GM19467 (cell line): ENCODE measurements at regions not wholly inside any gene's neighbourhood (a gene's known extent, or its start where the extent isn't known, plus 50 kb on each side); places are given as distances from the start of the nearest gene placed in this dataset.

Experiments
- ATAC-seq: cut with Tn5 transposase; IDR thresholded peaks from one replicate; pipeline ENCODE4 v1.9.1; 2021; ENCODE audit warnings: mild to moderate bottlenecking, moderate library complexity; ENCODE audit not compliant: unreplicated experiment

GRCh38 chr11:79582434-79582833 is 141.6 kb upstream of the TENM4 start:
- no peak for ATAC-seq

DNA sequence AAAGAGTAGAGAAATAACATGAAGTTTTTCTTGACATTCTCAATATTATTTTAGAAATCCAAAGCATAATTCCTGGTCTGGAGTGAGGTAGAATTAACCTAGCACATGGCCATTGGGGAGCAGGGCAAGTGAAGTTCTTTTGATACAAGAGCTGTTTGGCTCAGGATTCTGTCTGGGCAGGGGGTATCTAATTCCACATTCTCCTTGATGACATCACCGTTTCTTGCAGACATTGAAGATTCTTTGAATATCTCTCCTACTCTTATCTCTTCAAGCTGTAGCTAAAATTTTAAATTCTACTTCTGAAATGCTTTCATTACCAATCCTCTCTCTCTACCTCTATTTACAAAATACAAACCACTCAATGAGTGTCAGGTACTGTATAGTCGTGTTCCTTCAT is 138.2 kb upstream of the TENM4 start:
- no peak for ATAC-seq

DNA sequence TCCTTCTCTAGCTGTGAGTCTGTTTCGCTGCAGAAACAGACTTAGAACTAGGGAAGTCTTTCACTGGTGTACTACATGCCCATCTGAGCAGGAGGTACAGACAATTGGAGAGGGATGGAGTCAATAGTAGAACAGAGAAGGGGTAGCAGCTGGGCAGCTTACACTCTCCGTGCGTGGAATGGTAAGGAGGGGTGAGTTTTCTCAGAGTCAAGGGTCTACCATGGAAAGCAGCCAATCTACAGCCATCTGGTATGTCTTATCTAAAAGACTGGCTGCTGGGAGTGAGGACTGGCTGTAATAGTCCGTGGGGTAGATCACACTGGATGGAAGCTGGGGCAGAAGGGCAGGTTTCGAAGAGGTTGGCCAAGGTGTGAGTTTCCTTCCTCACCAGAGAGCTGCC is 137.3 kb upstream of the TENM4 start:
- no peak for ATAC-seq

DNA sequence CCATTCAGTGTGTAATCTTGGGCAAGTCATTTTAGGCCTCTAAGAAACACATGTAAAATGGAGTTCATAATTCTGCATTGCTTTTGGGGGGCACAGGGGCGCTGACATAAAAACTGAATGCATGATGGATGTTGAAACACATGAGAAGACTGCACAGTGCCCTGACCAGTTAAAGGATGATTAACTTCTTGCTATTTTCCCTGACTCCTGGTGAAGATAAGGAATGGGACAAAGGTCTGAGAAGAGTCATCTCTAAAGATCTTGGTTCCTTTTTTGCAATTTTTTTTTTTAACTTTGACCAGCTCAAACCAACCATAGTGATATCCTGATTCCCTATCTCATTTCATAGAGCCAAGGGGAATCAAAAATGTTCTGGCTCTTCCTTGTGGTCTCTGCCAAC is 134.9 kb upstream of the TENM4 start:
- ATAC-seq = no peak

DNA sequence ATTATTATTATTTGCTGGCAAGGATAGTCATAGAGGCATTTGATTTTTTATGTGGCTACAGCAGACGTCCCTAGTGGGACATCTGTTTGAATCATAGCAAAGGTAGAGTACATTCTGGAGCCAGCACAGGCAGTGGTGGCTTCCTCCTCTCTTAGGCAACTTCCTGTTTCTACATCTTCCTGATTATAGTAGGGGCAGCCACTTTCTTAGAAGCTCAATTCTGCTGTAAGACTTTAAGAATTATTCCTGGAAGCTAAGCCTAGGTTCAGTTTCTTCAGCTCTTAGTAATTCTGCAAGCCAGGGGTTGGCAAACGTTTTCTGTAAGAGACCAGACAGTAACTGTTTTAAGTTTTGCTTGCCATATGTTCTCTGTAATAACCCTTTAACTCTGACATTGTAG is 129.3 kb upstream of the TENM4 start:
- no peak for ATAC-seq

DNA sequence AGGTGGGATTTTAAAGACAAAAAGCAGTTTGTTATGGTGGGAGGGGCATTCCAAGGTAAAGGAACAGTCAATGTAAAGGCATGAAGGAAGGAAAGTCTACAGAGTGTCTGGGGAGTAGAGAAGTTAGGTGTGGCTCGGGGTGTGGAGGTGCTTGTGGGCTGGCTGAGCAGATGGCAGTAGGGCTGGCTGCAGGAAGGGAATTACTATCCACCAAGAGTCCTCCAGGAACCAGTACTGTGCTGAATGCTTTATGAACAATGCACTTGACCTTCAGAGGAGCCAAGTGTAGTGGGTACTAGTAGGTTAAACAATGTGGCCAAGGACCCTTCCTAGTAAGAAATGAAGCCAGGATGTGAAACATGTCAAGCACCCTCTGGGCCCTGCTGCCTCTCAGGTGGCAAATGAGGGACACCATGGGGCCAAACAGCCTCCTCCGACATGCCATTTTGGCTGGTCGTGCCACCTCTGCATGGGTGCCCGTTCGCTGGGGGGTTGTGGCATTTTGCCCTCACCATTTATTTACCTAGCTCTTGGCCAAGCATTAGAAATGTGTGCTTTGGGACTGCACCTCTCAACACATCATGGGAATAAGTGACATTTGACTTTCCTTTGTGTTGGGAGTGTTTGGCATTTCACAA is 123.6 kb upstream of the TENM4 start:
- no peak for ATAC-seq

DNA sequence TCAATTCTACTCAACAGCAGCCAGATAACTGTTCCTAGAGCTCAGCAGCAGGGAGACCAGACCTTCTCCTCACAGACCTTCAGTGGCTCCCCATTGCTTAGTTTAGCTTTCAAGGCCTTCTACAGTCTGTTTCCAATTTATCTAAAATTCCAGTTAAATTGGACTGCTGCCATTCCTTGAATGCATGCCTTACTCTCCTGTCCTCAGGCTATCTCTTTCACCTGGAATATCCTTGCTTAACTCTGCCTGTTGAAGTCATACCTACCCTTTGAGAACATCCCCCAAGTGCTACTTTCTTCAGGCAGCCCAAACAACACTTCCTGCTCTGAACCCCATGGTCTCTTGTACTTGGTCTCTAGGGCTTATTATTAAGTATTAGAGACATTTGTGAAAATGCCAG is 120.7 kb upstream of the TENM4 start:
- ATAC-seq = no peak

- no peak for ATAC-seq
These were observed 110.0 kb upstream of the TENM4 start for GRCh38 chr11:79550809-79551208.

DNA sequence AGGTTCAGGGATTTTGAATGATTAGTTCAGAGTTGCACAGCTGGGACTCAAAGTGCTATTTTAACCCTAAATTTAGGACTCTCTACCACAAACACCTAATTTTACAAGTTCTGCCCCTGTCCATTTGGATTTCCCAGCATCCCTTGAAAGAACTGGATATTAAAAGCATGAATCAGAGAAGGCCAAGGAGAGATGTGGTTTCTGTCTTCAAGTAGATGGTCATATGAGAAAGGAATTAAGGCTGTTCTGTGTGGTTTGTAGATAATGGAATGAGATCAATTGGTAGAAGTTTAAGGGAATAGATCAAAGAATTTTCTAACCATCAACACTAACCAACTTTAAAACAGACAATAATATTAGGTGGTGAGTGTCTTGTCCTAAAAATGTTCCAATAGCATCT is 106.4 kb upstream of the TENM4 start:
- no peak for ATAC-seq

DNA sequence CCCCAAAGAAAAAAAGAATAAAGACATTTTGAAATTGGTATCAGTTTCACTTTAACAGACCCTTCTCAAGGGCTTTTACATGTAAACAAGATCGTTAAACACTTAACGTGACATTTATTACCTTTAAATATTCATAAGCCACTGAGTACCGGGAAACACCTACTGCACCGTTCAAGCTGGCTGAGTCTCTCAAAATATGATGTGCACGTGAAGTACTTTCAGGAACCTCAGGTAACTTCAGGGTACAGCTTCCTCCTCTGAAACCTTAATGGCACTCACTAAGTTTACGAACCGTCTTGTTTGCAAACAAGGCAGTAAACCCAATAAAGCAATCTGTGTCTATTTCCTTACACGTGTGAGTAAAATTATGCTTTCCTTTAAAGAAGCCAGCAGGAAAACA is 105.5 kb upstream of the TENM4 start:
- no peak for ATAC-seq

DNA sequence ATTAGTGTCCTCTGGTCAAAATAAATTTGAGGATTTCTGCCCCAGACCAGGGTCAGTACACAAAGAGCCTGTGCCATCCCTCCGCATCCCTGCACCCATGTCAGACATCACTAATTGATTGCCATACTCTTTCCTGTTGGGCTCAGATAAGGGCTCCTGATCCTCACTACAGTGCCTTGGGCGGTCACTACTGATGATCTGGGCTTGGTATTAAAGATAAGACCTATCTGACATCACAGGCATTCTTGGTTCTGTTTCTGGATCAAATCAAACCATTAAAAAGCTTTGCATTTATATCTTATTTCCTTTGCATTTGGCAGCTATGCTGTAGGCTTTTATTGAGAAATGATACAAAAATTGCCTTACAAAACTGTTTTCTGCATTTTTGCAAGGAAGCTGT is 103.5 kb upstream of the TENM4 start:
- no peak for ATAC-seq

- no peak for ATAC-seq
These were observed 102.3 kb upstream of the TENM4 start for GRCh38 chr11:79543101-79543500.

GRCh38 chr11:79541466-79541865 is 100.6 kb upstream of the TENM4 start:
- no peak for ATAC-seq

DNA sequence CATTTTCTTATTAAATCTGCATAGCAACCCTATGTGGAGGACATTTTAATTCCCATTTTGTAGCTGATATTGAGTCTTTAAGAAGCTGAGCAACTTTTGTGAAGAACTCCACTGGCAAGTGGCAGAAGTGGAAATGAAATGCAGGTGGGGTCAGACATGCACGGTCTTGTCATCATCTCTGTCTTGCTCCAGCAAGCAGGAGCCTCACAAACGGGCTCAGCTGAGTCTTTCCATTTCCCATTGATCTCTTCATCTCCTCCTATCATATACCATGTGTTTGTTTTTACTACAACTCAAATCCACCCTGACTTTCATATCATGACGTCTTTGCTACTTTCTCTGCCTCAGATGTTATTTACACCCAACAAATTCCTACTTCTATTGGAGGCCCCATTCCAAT is 97.9 kb upstream of the TENM4 start:
- no peak for ATAC-seq

DNA sequence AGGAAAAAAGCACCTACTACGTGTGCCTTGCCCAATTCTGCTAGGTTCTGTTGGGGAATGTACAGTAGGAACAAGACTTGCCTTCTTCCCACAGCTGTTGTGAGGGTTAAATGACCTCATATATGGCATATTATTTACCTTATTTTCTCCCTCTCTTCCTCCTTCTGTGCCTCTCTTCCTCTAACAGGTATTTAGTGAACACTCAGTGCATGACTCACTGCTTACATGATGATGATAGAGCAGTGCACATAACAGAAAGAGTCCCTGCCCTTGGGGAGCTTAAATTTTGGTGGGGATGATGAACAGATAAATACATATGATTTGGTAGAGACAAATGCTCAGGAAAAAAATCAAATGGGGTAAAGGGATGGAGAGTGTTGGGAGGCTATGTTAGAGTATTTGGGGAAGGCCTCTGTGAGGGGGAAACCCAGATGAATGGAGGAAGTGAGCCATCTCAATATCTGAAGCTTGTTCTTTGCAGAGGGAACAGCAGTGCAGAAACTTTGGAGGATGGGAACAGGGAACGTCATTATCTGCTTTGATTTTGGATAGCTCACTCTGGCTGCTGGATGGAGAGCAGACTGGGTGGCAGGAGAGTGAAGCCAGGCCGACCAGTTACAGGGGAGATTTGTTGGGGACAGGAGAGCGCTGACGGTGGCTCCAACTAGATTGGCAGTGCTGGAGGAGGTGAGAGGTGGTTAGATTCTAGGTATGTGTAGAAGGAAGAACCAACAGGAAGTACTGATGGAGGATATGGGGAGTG is 95.5 kb upstream of the TENM4 start:
- ATAC-seq = no peak

- ATAC-seq = no peak
These were observed 94.8 kb upstream of the TENM4 start for GRCh38 chr11:79535606-79536005.

- no peak for ATAC-seq
These were observed 84.4 kb upstream of the TENM4 start for GRCh38 chr11:79525257-79525656.

- ATAC-seq = no peak
These were observed 81.8 kb upstream of the TENM4 start for GRCh38 chr11:79522626-79523025.

- ATAC-seq = no peak
These were observed 79.3 kb upstream of the TENM4 start for GRCh38 chr11:79520086-79520485.

DNA sequence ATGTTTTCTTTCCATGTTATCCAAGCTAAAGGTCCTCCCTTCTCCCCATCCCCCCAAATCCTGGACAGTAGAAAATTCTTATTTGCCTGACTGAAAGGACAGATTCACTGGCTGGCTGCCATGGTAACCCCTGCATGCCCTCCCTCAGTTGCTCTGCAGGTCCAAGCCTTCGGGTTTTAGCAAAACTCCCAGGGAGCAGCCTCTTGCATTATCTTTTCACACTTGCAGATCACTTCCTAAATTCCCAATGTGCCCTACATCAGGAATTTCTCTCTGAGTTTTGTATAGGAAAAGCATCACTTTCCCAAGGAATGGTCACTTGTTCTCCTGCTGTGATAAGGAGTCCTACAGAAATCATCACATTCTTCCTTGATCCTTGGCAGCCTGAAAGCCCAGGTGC is 75.0 kb upstream of the TENM4 start:
- no peak for ATAC-seq

- no peak for ATAC-seq
These were observed 73.9 kb upstream of the TENM4 start for GRCh38 chr11:79514695-79515094.

GRCh38 chr11:79514290-79514689 is 73.5 kb upstream of the TENM4 start:
- no peak for ATAC-seq
